HG03442 (cell line): ENCODE measurements at regions not wholly inside any gene's neighbourhood (a gene's known extent, or its start where the extent isn't known, plus 50 kb on each side); places are given as distances from the start of the nearest gene placed in this dataset.

Experiments
- ATAC-seq: cut with Tn5 transposase; IDR thresholded peaks from one replicate; pipeline ENCODE4 v1.9.1; 2021; ENCODE audit warnings: mild to moderate bottlenecking, moderate library complexity; ENCODE audit not compliant: unreplicated experiment

GRCh38 chr3:102741694-102742093 lies 306.9 kb downstream of the ZPLD1 start:
- no peak for ATAC-seq

GRCh38 chr3:102745881-102746280 lies 311.1 kb downstream of the ZPLD1 start:
- no peak for ATAC-seq

- ATAC-seq = no peak
Measured at GRCh38 chr3:102747611-102748010, 312.8 kb downstream of the ZPLD1 start.

DNA sequence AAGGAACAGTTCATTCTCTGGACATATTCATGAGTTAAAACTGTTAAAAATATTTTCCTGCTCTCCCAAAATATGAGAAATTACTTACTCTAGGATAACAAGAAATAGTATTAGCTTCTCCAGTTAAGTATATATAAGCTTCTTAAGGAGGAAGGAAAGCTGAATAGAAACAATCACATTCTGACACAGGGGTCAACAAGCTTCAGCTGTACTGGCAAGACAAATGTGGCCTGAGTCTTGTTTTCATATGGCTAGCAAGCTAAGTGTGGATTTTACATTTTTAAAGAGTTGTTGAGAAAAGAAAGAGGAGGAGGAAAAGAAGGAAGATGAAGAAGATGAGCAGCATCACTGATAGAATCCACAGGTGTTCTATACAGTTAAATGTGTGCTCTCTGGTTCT lies 313.8 kb downstream of the ZPLD1 start:
- ATAC-seq = no peak

DNA sequence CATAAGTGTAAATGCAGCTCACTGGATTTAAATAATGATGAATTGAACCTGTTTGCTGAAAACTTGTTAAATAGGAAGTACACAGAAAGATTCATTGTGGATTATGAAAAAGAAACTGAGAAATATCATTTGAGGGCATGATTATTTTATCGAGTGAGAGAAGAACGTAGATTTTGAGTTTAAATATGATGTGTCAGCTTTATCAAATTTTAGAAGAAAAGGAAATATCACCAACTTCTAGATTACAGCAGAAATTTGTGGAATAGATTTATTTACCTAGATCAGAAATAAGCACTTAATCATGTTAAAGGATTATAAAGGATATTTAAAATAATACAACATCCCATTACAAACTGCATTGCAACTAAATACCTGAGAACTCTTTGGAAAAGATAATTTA lies 315.5 kb downstream of the ZPLD1 start:
- ATAC-seq = no peak

DNA sequence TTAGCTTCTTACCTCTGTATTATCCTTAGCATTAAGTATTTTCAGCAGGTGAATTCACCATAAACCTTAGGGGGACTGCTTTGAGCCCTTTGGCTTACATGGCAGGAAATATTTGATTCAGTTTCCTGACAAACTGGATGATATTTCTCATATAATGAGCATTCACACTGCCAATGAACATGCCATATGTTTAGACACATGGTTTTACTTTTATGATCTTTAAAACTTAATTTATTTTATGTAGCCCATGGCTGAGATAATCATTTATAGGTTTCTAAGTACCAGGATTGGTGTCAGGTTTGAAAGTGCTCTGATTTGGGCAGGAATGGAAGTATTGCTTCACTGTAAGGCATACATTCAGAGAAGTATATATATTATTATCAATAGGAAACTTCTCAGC lies 319.1 kb downstream of the ZPLD1 start:
- no peak for ATAC-seq

GRCh38 chr3:102756706-102757105 lies 321.9 kb downstream of the ZPLD1 start:
- ATAC-seq = no peak

- no peak for ATAC-seq
Measured at GRCh38 chr3:102757950-102758349, 323.1 kb downstream of the ZPLD1 start.

DNA sequence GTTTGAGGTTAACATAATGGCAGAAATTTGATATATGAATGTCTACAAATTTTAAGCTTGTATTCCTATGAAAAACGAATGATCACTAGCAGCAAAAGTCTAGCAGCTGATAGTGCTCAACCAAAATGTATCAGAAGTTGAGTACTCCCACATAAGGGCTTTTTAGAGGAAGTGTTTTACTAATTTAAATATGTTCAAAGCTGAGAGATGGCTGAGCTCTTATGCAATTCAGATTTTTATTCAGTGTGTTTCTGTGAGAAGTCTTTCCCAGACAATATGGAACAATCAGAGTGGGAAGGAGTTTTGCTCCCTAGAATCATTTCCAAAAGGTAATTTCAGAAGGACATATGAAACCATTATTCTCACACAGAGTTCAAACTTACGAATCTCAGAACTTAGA lies 327.0 kb downstream of the ZPLD1 start:
- no peak for ATAC-seq

DNA sequence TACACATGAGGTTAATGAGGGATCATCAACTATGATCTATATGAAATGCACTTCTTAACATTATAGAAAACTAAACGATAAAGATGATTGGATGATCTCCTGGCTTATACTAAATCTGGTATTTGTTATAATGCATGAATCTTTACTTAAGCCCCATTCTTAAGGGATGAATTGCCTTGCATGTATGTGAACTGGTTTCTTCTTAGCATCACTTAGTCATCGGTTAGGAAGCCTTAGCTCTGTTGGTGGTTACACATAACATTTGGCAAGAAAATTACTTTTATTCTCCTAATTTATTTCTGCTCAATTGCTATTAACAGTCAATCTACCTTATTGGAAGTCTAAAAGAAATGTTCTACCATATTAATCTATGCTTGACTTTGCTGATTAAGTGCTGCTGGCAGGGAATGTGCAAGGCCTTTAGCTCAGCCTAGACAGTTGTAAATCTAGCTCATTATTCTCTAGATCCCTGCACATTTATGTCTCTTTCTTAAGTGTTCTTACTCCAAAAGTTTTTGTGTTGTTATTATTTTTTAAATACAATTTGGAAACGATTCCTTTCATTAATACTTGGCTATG lies 356.0 kb downstream of the ZPLD1 start:
- ATAC-seq = no peak

DNA sequence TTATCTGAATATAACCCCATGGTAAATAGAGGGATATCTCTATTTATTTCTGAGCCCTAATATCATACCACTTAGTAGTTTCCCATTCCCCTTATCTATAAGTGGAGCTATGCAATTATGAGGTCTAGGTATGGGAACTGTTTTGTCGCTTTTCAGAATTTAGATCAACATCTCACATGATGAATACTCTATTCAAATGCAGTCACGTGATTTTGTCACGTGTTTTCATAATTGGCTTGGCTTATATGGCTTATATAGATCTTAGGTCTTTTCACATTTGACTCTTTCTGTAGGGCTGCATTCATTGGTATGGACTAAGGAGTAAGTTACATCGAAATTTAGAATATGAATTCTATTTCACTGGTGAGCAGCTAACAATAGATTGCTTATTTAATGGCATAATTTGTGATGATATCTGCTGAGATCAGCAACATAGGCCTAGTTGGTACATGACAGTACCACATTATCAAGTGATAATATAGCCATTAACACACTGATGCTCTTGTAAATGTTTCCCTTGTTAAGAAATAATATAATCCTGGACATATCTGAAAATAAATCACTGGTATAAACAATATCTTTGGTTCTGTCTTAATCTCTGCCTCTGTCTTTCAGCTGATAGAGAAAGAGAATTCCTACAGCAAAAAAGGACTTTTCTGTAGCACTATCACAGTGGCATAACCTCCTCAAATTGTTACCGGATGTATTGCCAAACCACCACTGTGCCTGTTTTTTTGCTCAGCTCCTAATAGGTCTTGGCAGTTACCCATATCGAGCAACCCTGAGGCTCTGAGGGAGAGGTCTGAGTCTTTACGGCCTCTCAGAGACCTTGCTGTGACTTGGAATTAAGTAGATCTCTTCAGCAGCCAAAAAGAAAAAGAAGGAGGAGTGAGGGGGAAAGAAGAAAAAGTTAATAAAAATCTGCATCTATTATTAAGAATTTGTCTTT lies 357.1 kb downstream of the ZPLD1 start:
- no peak for ATAC-seq

- no peak for ATAC-seq
Measured at GRCh38 chr3:102796804-102797203, 362.0 kb downstream of the ZPLD1 start.

GRCh38 chr3:102802819-102803420 lies 368.1 kb downstream of the ZPLD1 start:
- ATAC-seq = no peak

DNA sequence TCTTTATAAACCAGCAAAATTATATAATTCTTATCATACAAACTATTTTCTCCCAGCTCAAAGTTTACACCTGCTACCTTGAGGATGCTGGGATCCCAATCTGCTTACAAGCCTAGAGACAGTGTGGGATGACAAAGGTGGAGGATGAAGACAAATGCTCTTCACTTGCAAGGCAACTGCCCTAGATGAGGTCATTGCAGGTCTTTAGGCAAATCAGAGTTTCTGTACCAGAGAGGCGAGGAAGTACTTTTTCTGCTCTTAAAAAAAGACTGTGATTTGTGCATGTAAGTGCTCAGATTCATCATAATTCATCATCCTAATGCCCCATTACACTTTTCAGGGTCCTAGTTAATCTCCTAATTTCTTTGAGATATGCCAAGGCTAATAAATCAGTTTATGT lies 376.1 kb downstream of the ZPLD1 start:
- no peak for ATAC-seq

DNA sequence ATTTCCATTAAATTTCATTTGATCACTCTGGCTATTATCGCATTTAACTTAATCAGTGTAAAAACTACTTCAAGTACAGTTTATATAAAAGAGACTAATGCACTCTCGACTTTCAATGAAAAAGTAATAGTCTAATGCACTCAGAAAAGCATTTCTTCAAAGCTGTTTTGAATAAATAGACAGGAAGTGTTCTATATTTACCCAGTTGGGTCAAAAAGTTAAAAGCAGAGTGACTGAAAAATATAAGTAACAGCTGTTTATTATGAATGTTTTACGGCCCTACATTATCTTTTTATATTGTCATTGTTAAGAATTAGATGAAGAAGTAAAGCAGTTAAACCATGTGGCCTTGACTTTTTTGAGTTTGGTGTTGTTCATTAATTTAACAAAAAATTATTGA lies 391.8 kb downstream of the ZPLD1 start:
- no peak for ATAC-seq

DNA sequence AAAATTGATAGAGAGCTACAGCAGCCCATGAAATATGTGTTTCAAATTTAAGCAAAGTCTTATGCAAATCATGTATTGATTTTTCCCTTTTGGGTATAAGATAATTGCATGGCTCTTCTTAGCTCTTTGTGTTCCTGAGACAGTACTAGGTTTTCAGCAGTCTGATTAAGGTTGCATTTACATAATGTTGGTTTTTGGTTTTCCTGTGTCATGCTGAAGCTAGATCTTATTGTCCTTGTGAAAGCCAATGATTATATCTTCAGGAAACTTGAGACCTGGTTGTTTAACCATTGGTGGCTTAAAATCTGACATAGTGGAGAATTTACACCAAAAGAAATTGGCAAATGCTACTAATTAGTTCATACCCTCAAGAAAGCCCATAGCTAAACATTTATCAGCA lies 392.6 kb downstream of the ZPLD1 start:
- no peak for ATAC-seq

- ATAC-seq = no peak
Measured at GRCh38 chr3:102830415-102830814, 395.6 kb downstream of the ZPLD1 start.

- no peak for ATAC-seq
Measured at GRCh38 chr3:102841866-102842265, 407.1 kb downstream of the ZPLD1 start.

GRCh38 chr3:102866845-102867244 lies 432.0 kb downstream of the ZPLD1 start:
- ATAC-seq = no peak

GRCh38 chr3:102883515-102883914 lies 448.7 kb downstream of the ZPLD1 start:
- ATAC-seq = no peak

- no peak for ATAC-seq
Measured at GRCh38 chr3:102885289-102885688, 450.5 kb downstream of the ZPLD1 start.

- ATAC-seq = no peak
Measured at GRCh38 chr3:102887431-102887830, 452.6 kb downstream of the ZPLD1 start.
